ENCODE measurements at regions not wholly inside any gene's neighbourhood (a gene's known extent, or its start where the extent isn't known, plus 50 kb on each side); places are given as distances from the start of the nearest gene placed in this dataset.

DNA sequence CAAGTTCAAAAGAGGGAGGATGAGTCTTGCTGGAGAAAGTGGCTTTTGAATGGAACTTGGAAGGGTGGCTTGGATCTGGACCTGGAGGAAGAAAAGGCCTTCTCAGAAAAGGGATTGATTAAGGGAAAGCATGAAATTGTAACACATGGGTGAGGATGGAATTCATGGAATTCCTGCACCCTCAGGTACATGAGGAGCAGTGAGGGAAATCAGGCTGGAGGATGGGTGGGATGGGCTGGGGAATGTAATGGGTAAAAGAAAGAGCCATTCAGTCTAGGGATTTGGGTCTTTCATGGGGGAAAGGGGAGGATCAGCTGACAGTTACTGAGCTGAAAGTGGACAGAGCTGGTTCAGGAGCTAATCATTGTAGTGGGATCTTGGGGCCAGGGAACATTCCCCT lies 51.2 kb upstream of the HAAO start:
- TF ChIP-seq, protein P1, sequence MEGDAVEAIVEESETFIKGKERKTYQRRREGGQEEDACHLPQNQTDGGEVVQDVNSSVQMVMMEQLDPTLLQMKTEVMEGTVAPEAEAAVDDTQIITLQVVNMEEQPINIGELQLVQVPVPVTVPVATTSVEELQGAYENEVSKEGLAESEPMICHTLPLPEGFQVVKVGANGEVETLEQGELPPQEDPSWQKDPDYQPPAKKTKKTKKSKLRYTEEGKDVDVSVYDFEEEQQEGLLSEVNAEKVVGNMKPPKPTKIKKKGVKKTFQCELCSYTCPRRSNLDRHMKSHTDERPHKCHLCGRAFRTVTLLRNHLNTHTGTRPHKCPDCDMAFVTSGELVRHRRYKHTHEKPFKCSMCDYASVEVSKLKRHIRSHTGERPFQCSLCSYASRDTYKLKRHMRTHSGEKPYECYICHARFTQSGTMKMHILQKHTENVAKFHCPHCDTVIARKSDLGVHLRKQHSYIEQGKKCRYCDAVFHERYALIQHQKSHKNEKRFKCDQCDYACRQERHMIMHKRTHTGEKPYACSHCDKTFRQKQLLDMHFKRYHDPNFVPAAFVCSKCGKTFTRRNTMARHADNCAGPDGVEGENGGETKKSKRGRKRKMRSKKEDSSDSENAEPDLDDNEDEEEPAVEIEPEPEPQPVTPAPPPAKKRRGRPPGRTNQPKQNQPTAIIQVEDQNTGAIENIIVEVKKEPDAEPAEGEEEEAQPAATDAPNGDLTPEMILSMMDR (conservative IDR thresholded peaks at IDR 0.05; ENCODE audit: low read length), result no peak
- no peak for TF ChIP-seq EZH2phosphoT487 (IDR thresholded peaks at IDR 0.05; ENCODE audit: borderline replicate concordance, low read depth, low read length)

Data from OCI-LY7 (cell line).